GM18909 (cell line): ENCODE measurements at regions not wholly inside any gene's neighbourhood (a gene's known extent, or its start where the extent isn't known, plus 50 kb on each side); places are given as distances from the start of the nearest gene placed in this dataset.
A peak's percentile ranks its signal among the peaks of the same experiment; 100 is the strongest.
"Not testable (repeated sequence)": the region's sequence is repeated elsewhere in the genome, so short reads cannot be mapped to it uniquely, and the experiment has no call there.

Experiments used
- ATAC-seq: cut with Tn5 transposase; IDR thresholded peaks from one replicate; pipeline ENCODE4 v1.9.1; 2021; ENCODE audit warnings: mild to moderate bottlenecking; ENCODE audit not compliant: unreplicated experiment, poor library complexity

- ATAC-seq = no peak
Measured at GRCh38 chr14:86115972-86116371, 586.0 kb downstream of the FLRT2 start.

- not testable (repeated sequence) for ATAC-seq
Measured at GRCh38 chr14:86110871-86111270, 580.9 kb downstream of the FLRT2 start.

GRCh38 chr14:86104691-86105265 lies 574.8 kb downstream of the FLRT2 start:
- ATAC-seq = no peak

GRCh38 chr14:86094512-86094911 lies 564.6 kb downstream of the FLRT2 start:
- ATAC-seq = no peak

GRCh38 chr14:86091811-86092210 lies 561.9 kb downstream of the FLRT2 start:
- no peak for ATAC-seq

- no peak for ATAC-seq
Measured at GRCh38 chr14:86088156-86088555, 558.2 kb downstream of the FLRT2 start.

GRCh38 chr14:86087377-86087776 lies 557.4 kb downstream of the FLRT2 start:
- ATAC-seq = no peak

- ATAC-seq = no peak
Measured at GRCh38 chr14:86086962-86087361, 557.0 kb downstream of the FLRT2 start.

GRCh38 chr14:86084097-86084496 lies 554.2 kb downstream of the FLRT2 start:
- ATAC-seq = no peak

GRCh38 chr14:86083616-86084015 lies 553.7 kb downstream of the FLRT2 start:
- no peak for ATAC-seq

GRCh38 chr14:86072116-86072894 lies 542.4 kb downstream of the FLRT2 start:
- ATAC-seq = no peak

- ATAC-seq = no peak
Measured at GRCh38 chr14:86066651-86067050, 536.7 kb downstream of the FLRT2 start.

- ATAC-seq = no peak
Measured at GRCh38 chr14:86065407-86065806, 535.5 kb downstream of the FLRT2 start.

GRCh38 chr14:86064595-86064994 lies 534.7 kb downstream of the FLRT2 start:
- not testable (repeated sequence) for ATAC-seq

- ATAC-seq = peak; percentile 43
Measured at GRCh38 chr14:86057018-86057667, 527.2 kb downstream of the FLRT2 start.

GRCh38 chr14:86055512-86056075 lies 525.6 kb downstream of the FLRT2 start:
- ATAC-seq = no peak

- ATAC-seq = no peak
Measured at GRCh38 chr14:86052868-86053267, 522.9 kb downstream of the FLRT2 start.

- no peak for ATAC-seq
Measured at GRCh38 chr14:86050757-86051156, 520.8 kb downstream of the FLRT2 start.

GRCh38 chr14:86050072-86050683 lies 520.2 kb downstream of the FLRT2 start:
- ATAC-seq = no peak

- ATAC-seq = no peak
Measured at GRCh38 chr14:86039176-86039575, 509.2 kb downstream of the FLRT2 start.
